ENCODE measurements at regions not wholly inside any gene's neighbourhood (a gene's known extent, or its start where the extent isn't known, plus 50 kb on each side); places are given as distances from the start of the nearest gene placed in this dataset.
"Not testable (repeated sequence)": the region's sequence is repeated elsewhere in the genome, so short reads cannot be mapped to it uniquely, and the experiment has no call there.

DNA sequence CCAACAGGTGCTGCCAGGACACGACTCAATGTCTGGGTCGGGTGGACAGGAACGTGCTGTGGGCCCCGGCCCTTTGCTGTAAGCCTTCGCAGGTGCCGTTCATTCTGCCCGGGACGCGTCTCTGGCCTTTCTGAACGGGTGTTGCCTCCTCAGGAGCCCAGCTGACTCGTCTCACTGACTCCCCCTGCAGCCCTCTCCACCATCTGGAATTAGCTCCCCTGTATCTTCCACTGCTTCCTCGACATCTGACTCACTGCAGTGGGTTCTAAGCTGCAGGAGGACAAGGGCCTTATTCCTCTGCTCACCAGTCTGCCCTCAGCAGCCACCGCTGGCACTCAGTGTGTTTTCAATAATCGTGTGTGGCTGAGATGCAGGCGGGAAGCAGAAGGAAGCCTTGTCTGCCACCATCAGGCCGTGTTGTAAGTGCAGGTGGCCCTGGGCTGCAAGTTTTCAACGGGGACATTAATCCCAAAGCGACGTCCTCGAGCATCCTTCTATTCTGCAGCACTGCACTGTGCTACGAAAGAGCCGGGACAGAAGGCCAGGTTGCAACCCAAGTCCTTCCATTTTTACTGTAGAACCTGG is 256.2 kb downstream of the FOXL1 start:
- no peak for DNase-seq (ENCODE audit: low read depth in 2 of 2)

- DNase-seq (ENCODE audit: low read depth in 2 of 2), result no peak
Measured at GRCh38 chr16:86835982-86836381, 257.6 kb downstream of the FOXL1 start.

- no peak for DNase-seq (ENCODE audit: low read depth in 2 of 2)
Measured at GRCh38 chr16:86836503-86837129, 258.3 kb downstream of the FOXL1 start.

DNA sequence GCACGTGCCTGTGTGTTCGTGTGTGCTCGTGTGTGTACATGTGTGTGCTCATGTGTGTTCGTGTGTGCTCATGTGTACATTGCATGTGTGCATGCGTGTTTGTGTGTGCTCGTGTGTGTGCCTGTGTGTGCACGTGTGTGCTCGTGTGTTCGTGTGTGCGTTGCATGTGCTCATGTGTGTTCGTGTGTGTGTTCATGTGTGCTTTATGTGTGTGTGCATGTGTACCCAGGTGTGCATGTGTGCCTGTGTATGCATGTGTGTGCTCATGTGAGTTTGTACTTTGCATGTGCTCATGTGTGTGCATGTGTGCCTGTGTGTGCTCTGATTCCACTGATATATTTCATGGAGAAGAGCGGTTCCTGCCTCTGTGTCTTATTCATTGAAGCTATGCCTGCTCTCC is 265.5 kb downstream of the FOXL1 start:
- DNase-seq (ENCODE audit: low read depth in 2 of 2), result no peak

DNA sequence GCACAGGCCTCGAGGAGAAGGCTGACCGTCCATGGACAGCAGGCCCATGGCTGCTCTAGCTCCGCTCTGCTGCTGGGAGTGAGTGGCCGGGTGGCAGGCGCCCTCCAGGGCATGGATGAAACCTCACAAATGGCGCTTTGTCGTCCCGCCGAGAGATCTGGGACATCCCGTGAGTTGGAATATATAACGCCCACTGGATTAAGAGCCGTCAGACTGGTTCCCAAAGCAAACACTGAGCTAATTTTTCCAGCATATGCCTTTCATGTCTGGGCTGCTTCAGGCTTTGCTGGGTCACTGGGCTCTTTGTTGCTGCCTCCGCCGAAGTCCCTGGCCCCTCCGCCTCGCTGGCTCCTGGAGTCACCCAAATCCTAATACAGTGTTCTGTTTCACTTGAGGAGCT is 266.3 kb downstream of the FOXL1 start:
- DNase-seq (ENCODE audit: low read depth in 2 of 2), result no peak

DNA sequence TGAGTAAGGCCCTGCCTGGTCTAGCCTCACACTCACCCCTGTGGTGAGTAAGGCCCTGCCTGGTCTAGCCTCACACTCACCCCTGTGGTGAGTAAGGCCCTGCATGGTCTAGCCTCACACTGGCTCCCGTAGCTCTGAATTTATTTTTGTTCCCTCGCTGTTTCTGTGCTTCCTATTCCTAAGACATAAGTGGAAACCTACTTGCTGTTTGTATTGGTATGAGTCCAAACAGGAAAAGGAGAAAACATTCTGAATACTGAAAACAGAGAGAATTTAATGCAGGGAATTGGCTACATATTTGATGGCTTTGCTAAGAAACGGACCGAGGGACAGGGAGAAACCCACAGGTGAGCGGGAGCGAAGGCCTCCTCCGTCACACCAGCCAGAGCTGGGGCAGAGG is 267.8 kb downstream of the FOXL1 start:
- DNase-seq (ENCODE audit: low read depth in 2 of 2), result no peak

- no peak for DNase-seq (ENCODE audit: low read depth in 2 of 2)
Measured at GRCh38 chr16:86848821-86849220, 270.5 kb downstream of the FOXL1 start.

- DNase-seq (ENCODE audit: low read depth in 2 of 2), result no peak
Measured at GRCh38 chr16:86850670-86851069, 272.3 kb downstream of the FOXL1 start.

DNA sequence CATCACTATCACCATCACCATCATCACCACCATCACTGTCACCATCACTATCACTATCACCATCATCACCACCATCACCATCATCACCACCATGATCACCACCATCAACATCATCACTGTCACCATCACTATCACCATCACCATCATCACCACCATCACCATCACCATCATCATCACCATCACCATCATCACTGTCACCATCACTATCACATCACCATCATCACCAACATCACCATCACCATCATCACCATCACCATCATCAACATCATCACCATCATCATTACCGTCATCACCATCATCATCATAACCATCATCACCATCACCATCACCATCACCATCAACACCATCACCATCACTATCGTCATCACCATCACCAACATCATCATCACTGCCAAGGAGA is 273.8 kb downstream of the FOXL1 start:
- DNase-seq (ENCODE audit: low read depth in 2 of 2), result no peak

DNA sequence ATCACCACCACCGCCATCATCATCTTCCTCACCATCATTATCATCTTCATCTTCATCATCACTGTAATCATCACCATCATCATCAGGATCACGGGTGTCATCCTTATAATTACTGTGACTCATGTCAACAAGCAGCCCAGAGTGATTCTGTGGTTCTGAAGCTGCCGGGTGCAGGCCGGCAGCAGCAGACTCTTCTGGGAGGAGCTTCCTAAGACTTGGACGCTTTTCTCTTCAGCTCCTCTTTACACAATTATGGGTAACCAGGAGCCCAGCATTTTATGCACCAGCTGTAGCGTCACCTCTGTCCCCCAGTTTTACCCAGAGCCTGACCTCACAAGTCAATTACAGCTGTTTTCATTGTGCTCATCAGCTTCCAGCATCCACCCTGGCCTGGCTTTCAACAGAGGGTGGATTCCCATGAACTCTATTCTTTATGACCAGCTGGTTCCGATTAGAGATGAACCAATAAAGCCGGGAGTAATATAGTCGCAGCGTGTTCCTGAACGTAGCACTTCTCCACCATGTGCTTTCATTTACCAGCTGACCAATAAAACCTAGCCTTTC is 275.8 kb downstream of the FOXL1 start:
- DNase-seq (ENCODE audit: low read depth in 2 of 2), result no peak

- DNase-seq (ENCODE audit: low read depth in 2 of 2), result no peak
Measured at GRCh38 chr16:86854626-86855294, 276.4 kb downstream of the FOXL1 start.

DNA sequence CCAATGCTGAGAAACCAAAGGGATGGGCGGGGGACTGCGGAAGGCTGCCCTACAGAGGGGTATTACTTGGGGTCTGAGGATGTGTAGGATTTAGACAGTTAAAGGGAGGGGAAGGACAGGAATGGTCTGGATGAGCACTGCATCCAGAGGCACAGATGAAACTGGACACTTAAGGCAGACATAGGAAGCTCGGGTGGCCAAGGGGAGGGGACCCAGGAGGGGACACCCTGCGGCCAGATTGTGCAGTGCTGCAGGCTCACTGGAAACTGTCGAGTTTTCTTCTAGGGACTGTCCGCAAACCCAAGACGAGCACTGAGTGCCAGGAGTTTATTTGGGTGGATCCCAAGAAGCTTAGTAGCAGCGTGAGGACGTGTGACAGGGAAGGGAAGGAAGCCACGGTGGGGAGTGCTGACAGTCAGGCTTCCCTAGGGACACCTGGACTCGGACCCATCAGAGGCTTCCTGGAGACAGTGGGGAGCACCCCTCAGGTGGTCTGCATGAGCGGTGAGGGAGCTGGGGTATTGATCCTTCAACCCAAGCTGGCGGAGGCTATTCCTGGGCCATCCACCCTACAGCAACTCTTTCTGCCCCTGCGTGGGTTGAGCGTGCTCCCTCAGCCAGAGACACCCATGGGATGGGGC is 278.7 kb downstream of the FOXL1 start:
- DNase-seq (ENCODE audit: low read depth in 2 of 2), result no peak

DNA sequence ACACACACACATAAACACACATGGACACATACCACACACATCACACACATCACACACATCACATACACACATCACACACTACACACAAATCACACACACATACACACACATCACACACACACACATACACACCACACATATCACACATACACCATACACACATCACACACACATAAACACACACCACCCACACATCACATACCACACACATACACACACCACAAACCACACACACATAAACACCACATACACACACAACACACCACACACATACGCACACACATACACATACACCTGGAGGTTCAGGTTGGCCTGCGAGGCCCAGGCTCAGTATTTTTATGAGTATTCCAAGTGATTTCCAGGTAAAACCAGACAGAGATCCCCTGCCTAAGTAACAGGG is 279.5 kb downstream of the FOXL1 start:
- DNase-seq (ENCODE audit: low read depth in 2 of 2), result no peak

DNA sequence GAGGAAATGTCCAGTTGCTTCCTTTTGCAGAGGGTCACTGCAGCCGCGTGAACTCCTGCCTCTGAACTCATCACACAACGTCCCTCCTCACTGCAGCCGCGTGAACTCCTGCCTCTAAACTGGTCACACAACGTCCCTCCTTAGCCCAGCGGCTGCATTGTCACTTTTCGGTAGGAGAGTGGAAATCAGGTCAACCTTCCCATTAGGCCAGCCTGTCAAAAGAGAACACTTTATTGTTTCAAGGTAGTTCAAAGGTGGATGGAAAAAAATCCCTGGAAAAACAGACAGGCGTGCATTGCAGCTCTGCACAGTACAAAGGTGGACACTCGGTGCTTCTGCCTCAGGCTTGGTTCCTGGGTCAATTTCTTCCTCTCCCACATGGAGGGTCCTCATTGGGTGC is 280.2 kb downstream of the FOXL1 start:
- DNase-seq (ENCODE audit: low read depth in 2 of 2), result no peak

- not testable (repeated sequence) for DNase-seq (ENCODE audit: low read depth in 2 of 2)
Measured at GRCh38 chr16:86861270-86861858, 283.0 kb downstream of the FOXL1 start.

DNA sequence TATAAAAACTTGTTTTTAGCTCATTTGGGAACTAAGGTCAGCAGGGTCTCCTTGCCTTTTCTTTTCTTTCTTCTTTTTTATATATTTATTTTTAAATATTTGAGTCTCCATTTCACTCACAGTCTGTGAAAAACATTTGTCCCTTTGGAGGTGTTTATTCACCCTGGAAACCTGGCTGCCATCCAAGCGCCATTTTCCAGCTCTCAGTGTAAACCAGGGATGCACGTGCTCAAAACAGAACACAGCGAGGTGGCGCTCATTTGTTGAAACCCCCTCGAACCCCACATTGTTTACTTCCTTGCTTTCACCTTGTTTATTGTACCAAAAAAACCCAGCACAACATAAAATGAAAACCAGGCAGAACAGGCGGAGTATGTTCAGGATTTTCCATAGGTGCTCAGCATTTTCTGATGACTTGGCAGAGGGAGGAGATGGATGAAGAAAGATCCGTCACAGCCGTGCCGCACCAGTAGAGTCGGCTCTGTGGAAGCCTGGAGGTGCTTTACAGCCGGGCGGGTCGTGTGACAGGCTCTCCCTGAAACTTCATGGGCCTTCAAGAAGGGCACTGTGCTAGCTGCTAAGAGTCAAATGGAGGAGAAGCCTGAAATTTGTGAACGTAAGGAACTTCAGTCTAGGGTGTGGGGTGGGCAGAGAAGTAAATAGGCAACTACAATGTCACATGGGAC is 284.4 kb downstream of the FOXL1 start:
- DNase-seq (ENCODE audit: low read depth in 2 of 2), result no peak

DNA sequence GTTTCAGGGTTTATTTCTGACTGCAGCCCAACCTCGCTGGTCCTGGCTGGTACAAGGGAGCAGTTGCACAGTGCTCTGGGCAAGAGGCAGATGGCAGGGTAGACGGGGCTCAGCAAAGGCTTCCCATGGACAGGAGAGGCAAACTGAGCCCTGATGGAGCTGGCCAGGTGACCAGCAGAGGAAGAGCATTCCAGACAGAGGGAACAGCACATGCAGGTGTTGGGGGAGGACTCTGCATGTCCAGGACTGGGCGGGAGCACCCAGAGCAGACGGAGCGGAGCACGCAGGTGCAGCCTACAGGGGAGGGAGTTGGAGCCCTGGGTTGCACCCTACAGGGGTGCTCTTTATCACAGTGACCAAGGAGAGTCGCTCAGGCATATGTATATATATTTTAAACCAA is 285.3 kb downstream of the FOXL1 start:
- DNase-seq (ENCODE audit: low read depth in 2 of 2), result no peak

DNA sequence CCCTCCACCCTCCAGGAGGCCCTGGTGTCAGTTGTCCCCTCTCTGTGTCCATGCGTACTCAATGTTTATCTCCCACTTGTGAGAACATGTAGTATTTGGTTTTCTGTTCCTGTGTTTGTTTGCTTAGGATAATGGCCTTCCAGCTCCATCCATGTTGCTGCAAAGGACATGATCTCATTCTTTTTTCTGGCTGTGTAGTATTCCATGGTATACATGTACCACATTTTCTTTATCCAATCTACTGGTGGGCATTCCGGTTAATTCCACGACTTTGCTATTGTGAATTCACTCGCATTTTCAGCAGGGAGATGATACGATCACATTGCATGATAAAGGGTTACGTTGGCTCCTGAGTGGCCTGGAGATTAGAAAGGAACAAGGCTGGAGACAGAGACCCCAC is 286.2 kb downstream of the FOXL1 start:
- DNase-seq (ENCODE audit: low read depth in 2 of 2), result no peak

- no peak for DNase-seq (ENCODE audit: low read depth in 2 of 2)
Measured at GRCh38 chr16:86865851-86866662, 287.7 kb downstream of the FOXL1 start.

GRCh38 chr16:86866986-86867722 is 288.8 kb downstream of the FOXL1 start:
- DNase-seq (ENCODE audit: low read depth in 2 of 2), result no peak
